ENCODE measurements at regions not wholly inside any gene's neighbourhood (a gene's known extent, or its start where the extent isn't known, plus 50 kb on each side); places are given as distances from the start of the nearest gene placed in this dataset.

DNA sequence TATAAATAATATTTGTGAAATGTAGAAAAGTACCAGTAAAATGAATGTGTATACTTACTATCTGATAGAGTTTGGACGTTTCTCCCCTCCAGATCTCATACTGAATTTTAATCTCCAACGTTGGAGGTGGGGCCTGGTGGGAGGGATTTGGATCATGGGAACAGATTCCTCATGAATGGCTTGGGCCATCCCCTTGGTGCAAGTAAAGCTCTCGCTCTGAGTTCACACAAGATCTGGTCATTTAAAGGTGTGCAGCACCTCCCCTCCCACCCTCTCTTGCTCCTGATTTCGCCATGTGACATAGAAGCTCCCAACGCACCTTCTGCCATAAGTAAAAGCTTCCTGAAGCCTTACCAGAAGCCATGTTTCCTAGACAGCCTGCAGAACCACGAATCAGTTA lies 219.0 kb downstream of the HACE1 start:
- Histone ChIP-seq H3K4me1 (ENCODE audit: control insufficient read depth, insufficient read depth, low read length) (no peaks in the 10 kb centered on the region), H3K27ac (ENCODE audit: low read length) (no peak overlapping the region), H3K9me3 (ENCODE audit: control insufficient read depth, insufficient read depth, low read length) (no peaks in the 10 kb centered on the region), H3K27me3 (ENCODE audit: control insufficient read depth, insufficient read depth, low read length) (no peaks in the 10 kb centered on the region), H3K36me3 (ENCODE audit: control insufficient read depth, insufficient read depth, low read length) (no peaks in the 10 kb centered on the region), H3K4me3 (ENCODE audit: low read length) (no peak overlapping the region)
- no peak for DNase-seq (ENCODE audit: low read depth, low spot score)
- no CpG with 5 or more reads among the region's 6 CpGs for WGBS (ENCODE audit: insufficient coverage, insufficient read length)

DNA sequence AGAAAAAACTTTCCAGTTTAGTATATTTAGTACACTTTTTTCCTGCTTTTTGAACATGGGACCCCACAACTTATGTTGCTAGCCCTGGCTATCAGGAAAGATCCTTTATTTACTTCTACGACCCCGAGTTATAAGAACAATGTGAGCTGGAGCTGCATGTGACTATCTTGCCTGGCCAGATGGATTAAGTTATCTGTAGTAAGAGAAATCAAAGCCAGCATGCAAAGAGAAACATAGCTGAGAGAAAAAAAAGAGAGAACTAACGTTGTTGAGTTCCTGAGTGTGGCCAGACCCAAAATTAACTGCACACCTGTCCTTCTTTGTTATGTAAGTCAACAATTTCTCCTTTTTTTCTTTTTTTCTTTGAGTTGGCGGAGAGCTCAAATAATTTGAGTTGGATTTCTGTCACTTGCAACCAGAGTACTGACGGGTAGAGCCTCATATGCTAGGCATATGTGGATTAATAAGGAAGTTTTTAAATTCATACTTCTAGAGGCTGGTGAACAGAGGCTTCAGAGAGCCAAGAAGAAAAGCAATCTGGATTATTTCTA lies 219.5 kb downstream of the HACE1 start:
- DNase-seq (ENCODE audit: low read depth, low spot score): no peak
- Histone ChIP-seq H3K27ac (ENCODE audit: low read length) (no peak overlapping the region), H3K27me3 (ENCODE audit: control insufficient read depth, insufficient read depth, low read length) (no peaks in the 10 kb centered on the region), H3K4me3 (ENCODE audit: low read length) (no peak overlapping the region), H3K4me1 (ENCODE audit: control insufficient read depth, insufficient read depth, low read length) (no peaks in the 10 kb centered on the region), H3K9me3 (ENCODE audit: control insufficient read depth, insufficient read depth, low read length) (no peaks in the 10 kb centered on the region), H3K36me3 (ENCODE audit: control insufficient read depth, insufficient read depth, low read length) (no peaks in the 10 kb centered on the region)
- no CpG with 5 or more reads among the region's 5 CpGs for WGBS (ENCODE audit: insufficient coverage, insufficient read length)

- H3K27ac ChIP-seq (ENCODE audit: low read length): no peak overlapping the region
- H3K4me3 ChIP-seq (ENCODE audit: low read length): no peak overlapping the region
- H3K36me3 ChIP-seq (ENCODE audit: control insufficient read depth, insufficient read depth, low read length): no peaks in the 10 kb centered on the region
- H3K27me3 ChIP-seq (ENCODE audit: control insufficient read depth, insufficient read depth, low read length): no peaks in the 10 kb centered on the region
- H3K4me1 ChIP-seq (ENCODE audit: control insufficient read depth, insufficient read depth, low read length): no peaks in the 10 kb centered on the region
- no peaks in the 10 kb centered on the region for H3K9me3 ChIP-seq (ENCODE audit: control insufficient read depth, insufficient read depth, low read length)
- no peak for DNase-seq (ENCODE audit: low read depth, low spot score)
Measured at GRCh38 chr6:104639668-104640067, 220.1 kb downstream of the HACE1 start.

DNA sequence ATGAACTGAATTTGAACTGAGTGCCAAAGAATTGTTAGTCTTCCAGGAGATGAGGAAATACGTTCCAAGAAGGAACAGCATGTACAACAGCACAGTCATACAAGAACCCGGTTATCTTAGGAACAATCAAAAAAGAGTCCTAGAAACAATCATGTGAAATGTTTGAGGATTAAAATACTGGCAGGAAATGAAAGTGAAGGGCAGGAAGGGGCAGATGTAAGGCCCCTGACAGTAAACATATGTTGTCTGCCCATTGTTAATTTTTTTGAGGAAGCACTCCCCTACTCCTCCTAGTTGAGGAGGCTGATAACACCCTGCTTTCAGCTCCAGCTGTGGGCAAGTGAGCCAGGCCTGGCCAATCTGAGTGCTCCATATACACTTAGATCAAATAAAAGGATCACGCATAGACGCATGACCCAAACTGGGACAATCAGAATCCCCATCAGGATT lies 220.9 kb downstream of the HACE1 start:
- Histone ChIP-seq H3K4me1 (ENCODE audit: control insufficient read depth, insufficient read depth, low read length) (no peaks in the 10 kb centered on the region), H3K36me3 (ENCODE audit: control insufficient read depth, insufficient read depth, low read length) (no peaks in the 10 kb centered on the region), H3K4me3 (ENCODE audit: low read length) (no peak overlapping the region), H3K9me3 (ENCODE audit: control insufficient read depth, insufficient read depth, low read length) (no peaks in the 10 kb centered on the region), H3K27me3 (ENCODE audit: control insufficient read depth, insufficient read depth, low read length) (no peaks in the 10 kb centered on the region), H3K27ac (ENCODE audit: low read length) (no peak overlapping the region)
- DNase-seq (ENCODE audit: low read depth, low spot score): no peak
- whole genome bisulfite sequencing (ENCODE audit: insufficient coverage, insufficient read length): no CpG with 5 or more reads among the region's 4 CpGs

DNA sequence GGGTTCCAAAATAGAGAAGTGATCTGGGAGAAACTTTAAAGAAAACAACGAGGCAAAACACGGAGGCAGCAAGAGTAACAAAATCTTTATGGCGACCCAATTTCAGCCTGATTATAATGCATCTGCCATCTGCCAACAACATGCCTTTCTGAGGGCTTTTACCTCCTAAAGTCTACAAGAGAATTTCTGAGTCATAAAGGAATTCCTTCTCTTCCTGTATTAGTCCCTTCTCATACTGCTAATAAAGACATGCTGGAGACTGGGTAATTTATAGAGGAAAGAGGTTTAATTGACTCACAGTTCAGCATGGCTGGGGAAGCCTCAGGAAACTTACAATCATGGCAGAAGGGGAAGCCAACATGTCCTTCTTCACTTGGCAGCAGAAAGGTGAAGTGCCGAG lies 226.6 kb downstream of the HACE1 start:
- Histone ChIP-seq H3K27me3 (ENCODE audit: control insufficient read depth, insufficient read depth, low read length) (no peaks in the 10 kb centered on the region), H3K4me1 (ENCODE audit: control insufficient read depth, insufficient read depth, low read length) (no peaks in the 10 kb centered on the region), H3K4me3 (ENCODE audit: low read length) (no peak overlapping the region), H3K36me3 (ENCODE audit: control insufficient read depth, insufficient read depth, low read length) (no peaks in the 10 kb centered on the region), H3K9me3 (ENCODE audit: control insufficient read depth, insufficient read depth, low read length) (no peaks in the 10 kb centered on the region), H3K27ac (ENCODE audit: low read length) (no peak overlapping the region)
- WGBS (ENCODE audit: insufficient coverage, insufficient read length): no CpG with 5 or more reads among the region's 4 CpGs
- DNase-seq (ENCODE audit: low read depth, low spot score): no peak

DNA sequence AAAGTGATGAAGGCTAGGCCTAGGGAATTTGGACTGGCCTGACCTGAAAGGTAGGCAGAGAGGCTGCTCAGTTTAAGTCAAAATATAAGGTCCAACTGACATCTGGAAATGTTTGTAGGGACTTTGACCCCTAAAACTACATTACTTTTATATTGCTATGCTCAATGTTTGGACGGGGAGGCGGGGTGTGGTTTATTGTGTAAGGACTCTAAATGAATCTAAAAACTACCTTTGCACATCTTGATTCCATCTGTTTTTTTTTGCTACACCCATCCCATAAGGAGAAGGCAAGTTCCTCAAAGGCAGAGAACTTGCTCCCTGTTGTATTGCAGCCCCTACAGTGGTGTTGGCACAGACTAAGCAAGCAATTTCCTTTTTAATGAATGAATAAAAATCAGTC lies 227.1 kb downstream of the HACE1 start:
- Histone ChIP-seq H3K27me3 (ENCODE audit: control insufficient read depth, insufficient read depth, low read length) (no peaks in the 10 kb centered on the region), H3K9me3 (ENCODE audit: control insufficient read depth, insufficient read depth, low read length) (no peaks in the 10 kb centered on the region), H3K4me1 (ENCODE audit: control insufficient read depth, insufficient read depth, low read length) (no peaks in the 10 kb centered on the region), H3K4me3 (ENCODE audit: low read length) (no peak overlapping the region), H3K36me3 (ENCODE audit: control insufficient read depth, insufficient read depth, low read length) (no peaks in the 10 kb centered on the region), H3K27ac (ENCODE audit: low read length) (no peak overlapping the region)
- no CpG with 5 or more reads among the region's 2 CpGs for WGBS (ENCODE audit: insufficient coverage, insufficient read length)
- no peak for DNase-seq (ENCODE audit: low read depth, low spot score)

DNA sequence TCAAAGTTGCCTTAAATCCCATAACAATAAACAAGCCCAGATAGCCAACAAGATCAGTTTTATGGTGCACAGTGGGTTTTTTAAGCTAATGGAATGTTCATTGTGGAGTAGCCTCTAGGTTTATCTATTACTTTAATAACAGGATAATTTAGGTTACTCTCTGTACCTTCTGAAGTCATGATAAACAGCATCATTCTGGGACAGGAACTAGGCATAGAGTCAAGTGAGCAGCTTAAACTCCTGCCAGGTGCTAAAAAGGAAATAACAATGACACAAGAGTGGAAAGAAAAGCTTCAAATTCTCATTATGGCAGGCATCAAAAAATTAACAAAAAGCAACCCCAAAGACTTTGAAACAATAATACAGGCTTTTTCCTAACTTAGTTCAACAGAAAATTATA lies 228.8 kb downstream of the HACE1 start:
- H3K4me1 ChIP-seq (ENCODE audit: control insufficient read depth, insufficient read depth, low read length): no peaks in the 10 kb centered on the region
- H3K27me3 ChIP-seq (ENCODE audit: control insufficient read depth, insufficient read depth, low read length): no peaks in the 10 kb centered on the region
- H3K27ac ChIP-seq (ENCODE audit: low read length): no peak overlapping the region
- no peaks in the 10 kb centered on the region for H3K36me3 ChIP-seq (ENCODE audit: control insufficient read depth, insufficient read depth, low read length)
- DNase-seq (ENCODE audit: low read depth, low spot score): no peak
- no peaks in the 10 kb centered on the region for H3K9me3 ChIP-seq (ENCODE audit: control insufficient read depth, insufficient read depth, low read length)
- no peak overlapping the region for H3K4me3 ChIP-seq (ENCODE audit: low read length)

GRCh38 chr6:104630522-104630921 lies 229.2 kb downstream of the HACE1 start:
- H3K36me3 ChIP-seq (ENCODE audit: control insufficient read depth, insufficient read depth, low read length): no peaks in the 10 kb centered on the region
- H3K27me3 ChIP-seq (ENCODE audit: control insufficient read depth, insufficient read depth, low read length): no peaks in the 10 kb centered on the region
- H3K9me3 ChIP-seq (ENCODE audit: control insufficient read depth, insufficient read depth, low read length): no peaks in the 10 kb centered on the region
- H3K27ac ChIP-seq (ENCODE audit: low read length): no peak overlapping the region
- H3K4me1 ChIP-seq (ENCODE audit: control insufficient read depth, insufficient read depth, low read length): no peaks in the 10 kb centered on the region
- H3K4me3 ChIP-seq (ENCODE audit: low read length): no peak overlapping the region
- WGBS (ENCODE audit: insufficient coverage, insufficient read length): no CpG with 5 or more reads among the region's 3 CpGs
- DNase-seq (ENCODE audit: low read depth, low spot score): no peak

DNA sequence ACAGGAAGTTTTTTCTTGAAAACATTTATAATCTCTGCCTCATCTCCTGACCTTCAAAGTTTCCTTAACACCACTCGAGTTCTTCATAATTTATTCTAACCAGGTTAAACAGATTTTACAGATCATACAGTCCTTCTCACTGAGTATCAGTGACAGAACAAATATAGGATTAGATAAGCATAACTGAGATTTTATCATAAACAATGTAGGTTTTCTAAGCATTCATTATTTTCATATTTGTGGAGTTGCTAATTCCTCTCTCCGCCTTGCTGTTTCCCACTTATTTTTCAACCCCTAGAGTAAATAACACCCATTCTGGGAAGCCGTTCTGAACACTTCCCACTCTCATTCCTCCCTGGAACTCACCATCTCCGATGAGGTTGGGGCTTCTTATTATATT lies 229.9 kb downstream of the HACE1 start:
- Histone ChIP-seq H3K27me3 (ENCODE audit: control insufficient read depth, insufficient read depth, low read length) (no peaks in the 10 kb centered on the region), H3K9me3 (ENCODE audit: control insufficient read depth, insufficient read depth, low read length) (no peaks in the 10 kb centered on the region), H3K4me3 (ENCODE audit: low read length) (no peak overlapping the region), H3K36me3 (ENCODE audit: control insufficient read depth, insufficient read depth, low read length) (no peaks in the 10 kb centered on the region), H3K4me1 (ENCODE audit: control insufficient read depth, insufficient read depth, low read length) (no peaks in the 10 kb centered on the region), H3K27ac (ENCODE audit: low read length) (no peak overlapping the region)
- no peak for DNase-seq (ENCODE audit: low read depth, low spot score)
- no CpG with 5 or more reads among the region's 4 CpGs for WGBS (ENCODE audit: insufficient coverage, insufficient read length)

GRCh38 chr6:104625536-104625935 lies 234.2 kb downstream of the HACE1 start:
- Histone ChIP-seq H3K4me1 (ENCODE audit: control insufficient read depth, insufficient read depth, low read length) (no peaks in the 10 kb centered on the region), H3K27me3 (ENCODE audit: control insufficient read depth, insufficient read depth, low read length) (no peaks in the 10 kb centered on the region), H3K9me3 (ENCODE audit: control insufficient read depth, insufficient read depth, low read length) (no peaks in the 10 kb centered on the region), H3K27ac (ENCODE audit: low read length) (no peak overlapping the region), H3K36me3 (ENCODE audit: control insufficient read depth, insufficient read depth, low read length) (no peaks in the 10 kb centered on the region), H3K4me3 (ENCODE audit: low read length) (no peak overlapping the region)
- no peak for DNase-seq (ENCODE audit: low read depth, low spot score)
- WGBS (ENCODE audit: insufficient coverage, insufficient read length): no CpG with 5 or more reads among the region's 5 CpGs

DNA sequence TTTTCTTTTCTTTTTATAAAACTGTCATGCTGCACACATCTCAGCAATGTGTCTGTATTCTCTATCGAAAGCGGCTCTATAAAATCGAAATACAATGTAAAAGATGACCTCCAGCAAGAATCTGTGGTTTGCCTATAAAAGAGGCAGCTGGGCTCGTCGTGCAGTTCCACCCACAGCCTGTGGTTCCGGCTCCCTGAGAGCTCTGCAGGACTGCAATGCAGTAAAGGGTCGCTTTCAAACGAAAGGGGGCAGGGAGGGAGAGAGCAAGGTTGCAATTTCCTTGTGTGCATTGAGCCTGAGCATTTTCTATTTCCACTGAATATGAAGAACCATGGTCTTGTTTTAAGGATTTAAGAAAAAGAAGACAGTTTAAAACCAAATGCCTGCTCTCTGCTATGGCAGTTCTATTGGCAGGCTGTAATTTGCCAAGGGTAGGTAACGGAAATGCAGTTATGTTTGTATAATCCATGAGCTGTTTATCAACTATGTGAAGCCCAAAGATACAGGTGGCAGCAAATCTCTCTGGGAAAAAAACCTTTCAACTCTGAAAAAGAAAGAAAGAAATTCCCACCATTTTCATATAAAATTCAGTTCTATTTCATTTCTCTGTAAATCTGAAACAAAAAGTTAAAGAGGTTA lies 236.5 kb downstream of the HACE1 start:
- Histone ChIP-seq H3K36me3 (ENCODE audit: control insufficient read depth, insufficient read depth, low read length) (no peaks in the 10 kb centered on the region), H3K9me3 (ENCODE audit: control insufficient read depth, insufficient read depth, low read length) (no peaks in the 10 kb centered on the region), H3K27ac (ENCODE audit: low read length) (no peak overlapping the region), H3K4me3 (ENCODE audit: low read length) (no peak overlapping the region), H3K4me1 (ENCODE audit: control insufficient read depth, insufficient read depth, low read length) (no peaks in the 10 kb centered on the region), H3K27me3 (ENCODE audit: control insufficient read depth, insufficient read depth, low read length) (no peaks in the 10 kb centered on the region)
- peak; percentile 18 for DNase-seq (ENCODE audit: low read depth, low spot score)
- no CpG with 5 or more reads among the region's 9 CpGs for WGBS (ENCODE audit: insufficient coverage, insufficient read length)

All from iPS DF 6.9 (cell line).